ENCODE measurements at regions not wholly inside any gene's neighbourhood (a gene's known extent, or its start where the extent isn't known, plus 50 kb on each side); places are given as distances from the start of the nearest gene placed in this dataset.

DNA sequence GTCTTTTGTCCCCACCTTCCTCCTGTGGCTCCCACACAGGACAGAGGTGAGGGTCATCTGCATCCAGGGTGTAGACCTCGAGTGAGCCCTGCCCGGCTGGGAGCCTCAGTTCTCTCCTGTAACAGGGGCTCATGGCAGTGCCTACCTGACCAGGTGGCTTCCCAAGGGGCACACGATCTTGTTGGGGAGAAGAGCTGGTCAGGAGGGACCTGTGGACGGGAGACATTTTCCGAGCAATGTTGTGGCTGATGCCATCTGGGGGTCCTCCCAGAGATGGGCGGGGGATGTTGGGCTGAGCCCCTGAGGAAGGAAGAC, 51.9 kb downstream of the CEBPB start:
- Histone ChIP-seq H3K36me3 (ENCODE audit: control insufficient read depth, insufficient read depth, low read length) (no peaks in the 10 kb centered on the region), H3K9me3 (replicated peaks; ENCODE audit: control insufficient read depth, insufficient read depth, low read depth, low read length) (no peaks in the 10 kb centered on the region; the same call in 1 of the 2 replicates), H3K4me2 (ENCODE audit: insufficient read depth, low read length) (no peak overlapping the region), H3K9ac (ENCODE audit: insufficient read depth in 1 of 2, low read depth in 2 of 2, low read length in 2 of 2) (peak overlapping the region in 1 of 2 experiments; percentile 46; a peak in 1 of 4 replicates), H3K79me2 (ENCODE audit: control insufficient read depth, insufficient read depth, low read length) (no peaks in the 10 kb centered on the region), H4K20me1 (replicated peaks; ENCODE audit: control insufficient read depth, insufficient read depth, low read length) (no peaks in the 10 kb centered on the region), H3K4me1 (replicated peaks in 1 of 2; ENCODE audit: control insufficient read depth in 2 of 2, insufficient read depth in 2 of 2, low read length in 2 of 2) (peaks cover 2 to 16% of the 10 kb centered on the region in 2 experiments; a peak in 3 of 5 replicates), H3K27me3 (ENCODE audit: control insufficient read depth in 2 of 2, insufficient read depth in 2 of 2, low read length in 2 of 2) (peaks cover 10 to 27% of the 10 kb centered on the region in 2 experiments), H3K4me3 (no peak overlapping the region), H3K9me1 (ENCODE audit: control insufficient read depth, insufficient read depth, low read length) (no peaks in the 10 kb centered on the region), H2AFZ (ENCODE audit: low read depth, low read length) (no peak overlapping the region), H3K27ac (ENCODE audit: extremely low read depth, low read depth, low read length) (no peak overlapping the region)
- POLR2A ChIA-PET: interaction anchor here (0.5 kb wide), 1 partner anchor 63 kb away, joined by 3 read pairs; no protein-coding TSS in a partner anchor
- 5% methylated on average over 6 of the region's 6 CpGs for WGBS (ENCODE audit: insufficient coverage, low coverage, missing lambda C conversion rate)
- no TSS peak for BruUV-seq (replicated peaks)
- in situ Hi-C loops (cut with MboI) (no loop called here), intact Hi-C loops (cut with micrococcal nuclease) (no loop called here)
- CTCF ChIA-PET (ENCODE audit: low intra/inter-chr PET ratio): no interaction called here
- ATAC-seq (no peak), DNase-seq (ENCODE audit: extremely low read depth in 1 of 4, low spot score in 3 of 4) (no peak), FAIRE-seq (no peak)
- TF ChIP-seq TSHZ1 (CRISPR knock-in tag; IDR thresholded peaks at IDR 0.05) (no peak), ZNF785 (CRISPR knock-in tag; IDR thresholded peaks at IDR 0.05) (no peak), GTF2E2 (tag; IDR thresholded peaks at IDR 0.05) (no peak), HMGXB4 (CRISPR knock-in tag; IDR thresholded peaks at IDR 0.05) (no peak), ZBTB12 (CRISPR knock-in tag; IDR thresholded peaks at IDR 0.05) (no peak), ZNF766 (CRISPR knock-in tag; conservative IDR thresholded peaks at IDR 0.05) (no peak), HDAC2 (IDR thresholded peaks at IDR 0.05) (0 out of 2 replicates have a peak, but pooled peaks have one; percentile 3), POLR3G (IDR thresholded peaks at IDR 0.05; ENCODE audit: extremely low read depth, insufficient read length, insufficient replicate concordance) (no peak), ZBTB11 (CRISPR knock-in tag; IDR thresholded peaks at IDR 0.05) (0 out of 6 replicates have a peak, but pooled peaks of 1 of the 3 experiments have one; percentile 21), CC2D1A (IDR thresholded peaks at IDR 0.05) (no peak)
- TF ChIP-seq, protein P1, sequence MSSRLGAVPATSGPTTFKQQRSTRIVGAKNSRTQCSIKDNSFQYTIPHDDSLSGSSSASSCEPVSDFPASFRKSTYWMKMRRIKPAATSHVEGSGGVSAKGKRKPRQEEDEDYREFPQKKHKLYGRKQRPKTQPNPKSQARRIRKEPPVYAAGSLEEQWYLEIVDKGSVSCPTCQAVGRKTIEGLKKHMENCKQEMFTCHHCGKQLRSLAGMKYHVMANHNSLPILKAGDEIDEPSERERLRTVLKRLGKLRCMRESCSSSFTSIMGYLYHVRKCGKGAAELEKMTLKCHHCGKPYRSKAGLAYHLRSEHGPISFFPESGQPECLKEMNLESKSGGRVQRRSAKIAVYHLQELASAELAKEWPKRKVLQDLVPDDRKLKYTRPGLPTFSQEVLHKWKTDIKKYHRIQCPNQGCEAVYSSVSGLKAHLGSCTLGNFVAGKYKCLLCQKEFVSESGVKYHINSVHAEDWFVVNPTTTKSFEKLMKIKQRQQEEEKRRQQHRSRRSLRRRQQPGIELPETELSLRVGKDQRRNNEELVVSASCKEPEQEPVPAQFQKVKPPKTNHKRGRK (tag; IDR thresholded peaks at IDR 0.05): no peak

Data from K562 (cell line).